ENCODE measurements at regions not wholly inside any gene's neighbourhood (a gene's known extent, or its start where the extent isn't known, plus 50 kb on each side); places are given as distances from the start of the nearest gene placed in this dataset.
"Not testable (repeated sequence)": the region's sequence is repeated elsewhere in the genome, so short reads cannot be mapped to it uniquely, and the experiment has no call there.

GRCh38 chr1:146556405-146556804, 327.6 kb upstream of the NOTCH2NLA start:
- TF ChIP-seq, protein P1, sequence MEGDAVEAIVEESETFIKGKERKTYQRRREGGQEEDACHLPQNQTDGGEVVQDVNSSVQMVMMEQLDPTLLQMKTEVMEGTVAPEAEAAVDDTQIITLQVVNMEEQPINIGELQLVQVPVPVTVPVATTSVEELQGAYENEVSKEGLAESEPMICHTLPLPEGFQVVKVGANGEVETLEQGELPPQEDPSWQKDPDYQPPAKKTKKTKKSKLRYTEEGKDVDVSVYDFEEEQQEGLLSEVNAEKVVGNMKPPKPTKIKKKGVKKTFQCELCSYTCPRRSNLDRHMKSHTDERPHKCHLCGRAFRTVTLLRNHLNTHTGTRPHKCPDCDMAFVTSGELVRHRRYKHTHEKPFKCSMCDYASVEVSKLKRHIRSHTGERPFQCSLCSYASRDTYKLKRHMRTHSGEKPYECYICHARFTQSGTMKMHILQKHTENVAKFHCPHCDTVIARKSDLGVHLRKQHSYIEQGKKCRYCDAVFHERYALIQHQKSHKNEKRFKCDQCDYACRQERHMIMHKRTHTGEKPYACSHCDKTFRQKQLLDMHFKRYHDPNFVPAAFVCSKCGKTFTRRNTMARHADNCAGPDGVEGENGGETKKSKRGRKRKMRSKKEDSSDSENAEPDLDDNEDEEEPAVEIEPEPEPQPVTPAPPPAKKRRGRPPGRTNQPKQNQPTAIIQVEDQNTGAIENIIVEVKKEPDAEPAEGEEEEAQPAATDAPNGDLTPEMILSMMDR (IDR thresholded peaks at IDR 0.05): not testable (repeated sequence)
- not testable (repeated sequence) for TF ChIP-seq POLR2AphosphoS5 (IDR thresholded peaks at IDR 0.05; ENCODE audit: low read depth, low read length)
